ENCODE measurements at regions not wholly inside any gene's neighbourhood (a gene's known extent, or its start where the extent isn't known, plus 50 kb on each side); places are given as distances from the start of the nearest gene placed in this dataset.

DNA sequence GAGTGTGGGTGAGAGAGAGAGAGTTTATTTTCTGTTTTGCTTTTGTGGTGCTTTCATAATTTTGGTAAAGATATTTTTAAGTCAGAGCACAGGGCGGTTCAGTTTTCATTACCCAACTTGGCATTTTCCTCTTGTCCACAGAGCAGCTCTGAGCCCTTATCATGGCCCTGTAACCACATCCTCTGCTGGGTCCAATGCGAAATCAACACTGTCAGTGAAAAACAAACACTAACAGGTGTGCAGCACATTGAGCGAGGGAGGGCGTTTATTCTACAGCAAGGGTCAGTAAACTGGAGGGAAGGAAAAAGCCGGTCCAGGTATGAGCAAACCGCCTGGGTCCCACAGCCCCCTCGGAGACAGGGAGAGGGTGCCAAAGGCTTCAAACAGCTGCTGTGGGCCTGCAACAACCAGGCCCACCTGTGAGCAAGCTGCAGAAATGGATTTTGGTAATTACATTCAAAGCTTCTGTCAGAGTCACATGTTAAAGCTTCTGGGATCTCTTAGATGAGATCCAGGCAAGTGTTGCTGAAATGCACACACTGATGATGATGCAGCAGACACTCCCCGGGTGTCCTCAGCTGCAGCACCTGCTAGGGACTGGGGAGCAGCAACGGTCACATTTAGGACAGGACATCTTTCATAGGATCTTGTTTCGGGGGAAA is 132.7 kb upstream of the DYRK2 start:
- Histone ChIP-seq H2AK5ac (ENCODE audit: low read length) (no peak overlapping the region), H3K23ac (ENCODE audit: low read length) (no peak overlapping the region), H3K36me3 (ENCODE audit: control insufficient read depth, insufficient read depth, low read length) (no peaks in the 10 kb centered on the region), H3K4me3 (ENCODE audit: low read length) (no peak overlapping the region), H3K4me1 (ENCODE audit: control insufficient read depth, low read depth, low read length) (no peaks in the 10 kb centered on the region), H3K56ac (ENCODE audit: low read length) (no peak overlapping the region), H3K79me1 (ENCODE audit: low read length) (no peaks in the 10 kb centered on the region), H4K8ac (ENCODE audit: low read depth, low read length) (no peak overlapping the region), H3K79me2 (ENCODE audit: control insufficient read depth, insufficient read depth, low read length) (no peaks in the 10 kb centered on the region), H2BK15ac (replicated peaks; ENCODE audit: low read depth) (no peak overlapping the region), H3K27ac (ENCODE audit: low read depth, low read length) (no peak overlapping the region), H2BK5ac (ENCODE audit: low read length) (no peak overlapping the region), H2BK120ac (ENCODE audit: low read depth, low read length) (no peak overlapping the region), H4K5ac (ENCODE audit: low read length) (no peak overlapping the region), H3K18ac (ENCODE audit: low read length) (no peak overlapping the region), H3K4me2 (ENCODE audit: low read length) (no peak overlapping the region), H3K9ac (ENCODE audit: low read length) (no peak overlapping the region), H3K27me3 (ENCODE audit: insufficient read depth, low read length, poor library complexity) (no peaks in the 10 kb centered on the region), H3K4ac (ENCODE audit: low read depth, low read length) (no peak overlapping the region)
- WGBS (ENCODE audit: extremely low coverage, insufficient coverage, low lambda C conversion rate), result no CpG with 5 or more reads among the region's 10 CpGs
- no peak for DNase-seq

DNA sequence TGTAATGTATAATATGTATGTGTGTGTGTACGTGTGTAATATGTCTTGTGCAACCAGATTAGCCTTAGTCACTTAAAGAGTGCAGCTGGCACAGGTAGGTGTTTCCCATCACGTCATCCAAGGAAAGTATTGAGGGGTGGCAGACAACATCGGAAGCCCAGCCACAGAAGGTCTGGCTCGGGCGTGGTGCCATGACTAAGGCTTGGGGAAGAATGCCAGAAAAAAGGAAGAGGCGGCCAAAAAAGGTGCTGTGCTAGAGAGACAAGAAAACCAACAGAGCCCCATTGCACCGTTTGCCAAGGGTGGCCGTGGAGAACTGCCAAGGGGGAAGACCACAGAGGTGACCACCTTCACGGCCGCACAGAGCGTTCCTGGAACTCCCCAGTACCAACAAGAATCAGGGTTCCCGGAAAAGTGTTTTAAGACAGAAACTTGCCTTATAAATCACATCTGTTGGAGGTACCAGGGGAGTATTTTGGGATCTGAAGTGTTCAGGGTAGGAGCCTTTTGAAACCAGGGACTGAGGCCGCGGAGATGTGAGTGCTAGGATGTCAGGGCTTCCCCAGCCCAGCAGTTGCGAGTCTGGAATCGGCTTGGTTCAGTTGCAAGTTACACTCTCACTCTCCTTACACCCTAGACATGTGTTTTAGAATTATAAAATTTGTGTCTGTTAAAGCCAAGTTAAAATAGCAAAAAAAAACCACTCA is 131.2 kb upstream of the DYRK2 start:
- H3K4me3 ChIP-seq (ENCODE audit: low read length), result no peak overlapping the region
- H3K9ac ChIP-seq (ENCODE audit: low read length), result no peak overlapping the region
- H2BK5ac ChIP-seq (ENCODE audit: low read length), result no peak overlapping the region
- no peak overlapping the region for H3K23ac ChIP-seq (ENCODE audit: low read length)
- H2AK5ac ChIP-seq (ENCODE audit: low read length), result no peak overlapping the region
- no peak overlapping the region for H4K8ac ChIP-seq (ENCODE audit: low read depth, low read length)
- H3K18ac ChIP-seq (ENCODE audit: low read length), result no peak overlapping the region
- H3K4ac ChIP-seq (ENCODE audit: low read depth, low read length), result no peak overlapping the region
- H2BK15ac ChIP-seq (replicated peaks; ENCODE audit: low read depth), result no peak overlapping the region
- DNase-seq, result no peak
- no CpG with 5 or more reads among the region's 16 CpGs for WGBS (ENCODE audit: extremely low coverage, insufficient coverage, low lambda C conversion rate)
- H4K5ac ChIP-seq (ENCODE audit: low read length), result no peak overlapping the region
- H3K56ac ChIP-seq (ENCODE audit: low read length), result no peak overlapping the region
- no peaks in the 10 kb centered on the region for H3K36me3 ChIP-seq (ENCODE audit: control insufficient read depth, insufficient read depth, low read length)
- no peaks in the 10 kb centered on the region for H3K27me3 ChIP-seq (ENCODE audit: insufficient read depth, low read length, poor library complexity)
- no peak overlapping the region for H3K4me2 ChIP-seq (ENCODE audit: low read length)
- no peak overlapping the region for H2BK120ac ChIP-seq (ENCODE audit: low read depth, low read length)
- H3K79me1 ChIP-seq (ENCODE audit: low read length), result no peaks in the 10 kb centered on the region
- H3K27ac ChIP-seq (ENCODE audit: low read depth, low read length), result no peak overlapping the region
- no peaks in the 10 kb centered on the region for H3K4me1 ChIP-seq (ENCODE audit: control insufficient read depth, low read depth, low read length)
- H3K79me2 ChIP-seq (ENCODE audit: control insufficient read depth, insufficient read depth, low read length), result no peaks in the 10 kb centered on the region

DNA sequence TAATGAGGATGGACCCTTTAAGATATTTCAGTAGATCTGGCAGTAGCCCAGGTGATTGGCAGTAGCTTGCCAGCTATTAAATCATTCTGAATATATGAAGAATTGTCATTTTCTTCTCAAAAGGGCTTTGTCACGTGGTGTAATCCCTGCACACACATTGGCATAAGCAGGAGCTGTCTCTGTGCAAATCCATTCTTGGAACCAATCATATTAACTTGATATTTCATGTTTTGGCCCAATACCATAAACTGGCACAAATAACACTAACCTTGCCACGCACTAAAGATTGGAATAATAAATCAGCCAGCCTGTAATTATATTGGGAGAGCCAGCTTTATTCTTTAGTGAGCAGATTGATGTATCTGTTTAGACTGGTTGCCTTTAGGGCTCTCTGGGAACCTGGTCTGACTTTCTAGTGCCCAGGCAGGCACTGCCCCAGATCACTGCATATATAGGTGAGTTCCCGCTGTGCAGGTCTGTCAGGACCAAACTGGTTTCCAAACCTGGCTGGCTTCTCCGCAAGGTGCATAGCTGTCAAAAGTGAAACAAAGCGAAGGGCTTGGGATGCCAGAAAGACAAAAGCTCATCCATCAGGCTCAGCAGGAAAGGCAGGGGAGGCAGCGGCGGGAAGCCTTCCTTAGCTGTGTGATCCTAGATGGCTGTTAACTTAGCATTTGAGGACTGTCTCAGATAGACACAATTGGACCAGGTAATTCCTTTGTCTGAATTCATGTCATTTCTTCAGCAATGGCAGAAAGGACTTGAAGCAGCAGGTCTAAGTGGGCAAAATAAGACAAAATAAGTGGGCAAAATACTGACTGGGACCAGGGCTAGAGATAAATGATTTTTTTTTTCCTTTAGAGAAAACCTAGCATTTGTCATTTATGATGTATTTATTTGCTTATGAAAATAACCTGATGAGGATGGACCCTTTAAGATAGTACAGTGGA is 128.8 kb upstream of the DYRK2 start:
- H3K56ac ChIP-seq (ENCODE audit: low read length), result no peak overlapping the region
- no peak overlapping the region for H3K4me2 ChIP-seq (ENCODE audit: low read length)
- no peaks in the 10 kb centered on the region for H3K36me3 ChIP-seq (ENCODE audit: control insufficient read depth, insufficient read depth, low read length)
- no peaks in the 10 kb centered on the region for H3K79me2 ChIP-seq (ENCODE audit: control insufficient read depth, insufficient read depth, low read length)
- H3K4me1 ChIP-seq (ENCODE audit: control insufficient read depth, low read depth, low read length), result no peaks in the 10 kb centered on the region
- no peak overlapping the region for H3K4ac ChIP-seq (ENCODE audit: low read depth, low read length)
- peak; percentile 68 for DNase-seq
- no peak overlapping the region for H2BK5ac ChIP-seq (ENCODE audit: low read length)
- H3K4me3 ChIP-seq (ENCODE audit: low read length), result no peak overlapping the region
- H4K8ac ChIP-seq (ENCODE audit: low read depth, low read length), result no peak overlapping the region
- H2BK15ac ChIP-seq (replicated peaks; ENCODE audit: low read depth), result no peak overlapping the region
- no CpG with 5 or more reads among the region's 7 CpGs for WGBS (ENCODE audit: extremely low coverage, insufficient coverage, low lambda C conversion rate)
- H2AK5ac ChIP-seq (ENCODE audit: low read length), result no peak overlapping the region
- no peak overlapping the region for H2BK120ac ChIP-seq (ENCODE audit: low read depth, low read length)
- no peak overlapping the region for H3K27ac ChIP-seq (ENCODE audit: low read depth, low read length)
- H3K23ac ChIP-seq (ENCODE audit: low read length), result no peak overlapping the region
- no peak overlapping the region for H3K18ac ChIP-seq (ENCODE audit: low read length)
- H4K5ac ChIP-seq (ENCODE audit: low read length), result no peak overlapping the region
- no peak overlapping the region for H3K9ac ChIP-seq (ENCODE audit: low read length)
- no peaks in the 10 kb centered on the region for H3K27me3 ChIP-seq (ENCODE audit: insufficient read depth, low read length, poor library complexity)
- no peaks in the 10 kb centered on the region for H3K79me1 ChIP-seq (ENCODE audit: low read length)

GRCh38 chr12:67520606-67521005 is 127.9 kb upstream of the DYRK2 start:
- Histone ChIP-seq H3K4me2 (ENCODE audit: low read length) (no peak overlapping the region), H2AK5ac (ENCODE audit: low read length) (no peak overlapping the region), H3K23ac (ENCODE audit: low read length) (no peak overlapping the region), H3K27ac (ENCODE audit: low read depth, low read length) (no peak overlapping the region), H4K5ac (ENCODE audit: low read length) (no peak overlapping the region), H2BK5ac (ENCODE audit: low read length) (no peak overlapping the region), H3K56ac (ENCODE audit: low read length) (no peak overlapping the region), H3K4ac (ENCODE audit: low read depth, low read length) (no peak overlapping the region), H3K79me1 (ENCODE audit: low read length) (no peaks in the 10 kb centered on the region), H4K8ac (ENCODE audit: low read depth, low read length) (no peak overlapping the region), H3K18ac (ENCODE audit: low read length) (no peak overlapping the region), H2BK120ac (ENCODE audit: low read depth, low read length) (no peak overlapping the region), H3K9ac (ENCODE audit: low read length) (no peak overlapping the region), H3K36me3 (ENCODE audit: control insufficient read depth, insufficient read depth, low read length) (no peaks in the 10 kb centered on the region), H2BK15ac (replicated peaks; ENCODE audit: low read depth) (no peak overlapping the region), H3K79me2 (ENCODE audit: control insufficient read depth, insufficient read depth, low read length) (no peaks in the 10 kb centered on the region), H3K4me1 (ENCODE audit: control insufficient read depth, low read depth, low read length) (peaks cover under 1% of the 10 kb centered on the region), H3K27me3 (ENCODE audit: insufficient read depth, low read length, poor library complexity) (no peaks in the 10 kb centered on the region), H3K4me3 (ENCODE audit: low read length) (no peak overlapping the region)
- WGBS (ENCODE audit: extremely low coverage, insufficient coverage, low lambda C conversion rate), result no CpG with 5 or more reads among the region's 3 CpGs
- no peak for DNase-seq

GRCh38 chr12:67522222-67522621 is 126.3 kb upstream of the DYRK2 start:
- no peaks in the 10 kb centered on the region for H3K36me3 ChIP-seq (ENCODE audit: control insufficient read depth, insufficient read depth, low read length)
- H3K18ac ChIP-seq (ENCODE audit: low read length), result peak overlapping the region; percentile 13
- H2AK5ac ChIP-seq (ENCODE audit: low read length), result no peak overlapping the region
- no peak overlapping the region for H4K5ac ChIP-seq (ENCODE audit: low read length)
- no peaks in the 10 kb centered on the region for H3K79me1 ChIP-seq (ENCODE audit: low read length)
- WGBS (ENCODE audit: extremely low coverage, insufficient coverage, low lambda C conversion rate), result no CpG with 5 or more reads among the region's 5 CpGs
- no peak overlapping the region for H3K23ac ChIP-seq (ENCODE audit: low read length)
- peaks cover 4% of the 10 kb centered on the region for H3K4me1 ChIP-seq (ENCODE audit: control insufficient read depth, low read depth, low read length)
- no peak for DNase-seq
- H4K8ac ChIP-seq (ENCODE audit: low read depth, low read length), result no peak overlapping the region
- no peak overlapping the region for H2BK120ac ChIP-seq (ENCODE audit: low read depth, low read length)
- H3K79me2 ChIP-seq (ENCODE audit: control insufficient read depth, insufficient read depth, low read length), result no peaks in the 10 kb centered on the region
- no peak overlapping the region for H3K56ac ChIP-seq (ENCODE audit: low read length)
- no peak overlapping the region for H2BK5ac ChIP-seq (ENCODE audit: low read length)
- no peak overlapping the region for H3K27ac ChIP-seq (ENCODE audit: low read depth, low read length)
- H3K27me3 ChIP-seq (ENCODE audit: insufficient read depth, low read length, poor library complexity), result no peaks in the 10 kb centered on the region
- no peak overlapping the region for H3K4me3 ChIP-seq (ENCODE audit: low read length)
- no peak overlapping the region for H3K4me2 ChIP-seq (ENCODE audit: low read length)
- no peak overlapping the region for H2BK15ac ChIP-seq (replicated peaks; ENCODE audit: low read depth)
- no peak overlapping the region for H3K4ac ChIP-seq (ENCODE audit: low read depth, low read length)
- no peak overlapping the region for H3K9ac ChIP-seq (ENCODE audit: low read length)

Measured in mesendoderm (in vitro differentiated cells).